ENCODE measurements at regions not wholly inside any gene's neighbourhood (a gene's known extent, or its start where the extent isn't known, plus 50 kb on each side); places are given as distances from the start of the nearest gene placed in this dataset.

GRCh38 chr5:2300861-2301574, 418.3 kb upstream of the IRX4 start:
- no peak overlapping the region for H3K27ac ChIP-seq (ENCODE audit: low read depth, low read length)

GRCh38 chr5:2300421-2300820, 417.7 kb upstream of the IRX4 start:
- Histone ChIP-seq H3K36me3 (ENCODE audit: insufficient read depth, low read length) (no peaks in the 10 kb centered on the region), H3K4me3 (ENCODE audit: low read depth, low read length) (no peak overlapping the region), H3K4me1 (ENCODE audit: control insufficient read depth, insufficient read depth, low read length, unreplicated experiment) (no peaks in the 10 kb centered on the region), H3K27me3 (ENCODE audit: insufficient read depth, low read length) (no peaks in the 10 kb centered on the region), H2AFZ (ENCODE audit: low read length, unreplicated experiment) (no peak overlapping the region), H3K79me2 (ENCODE audit: control insufficient read depth, insufficient read depth, low read length, unreplicated experiment) (no peaks in the 10 kb centered on the region), H3K27ac (ENCODE audit: low read depth, low read length) (no peak overlapping the region)

More at GRCh38 chr5:2300861-2301574, 418.3 kb upstream of the IRX4 start:
- Histone ChIP-seq H3K36me3 (ENCODE audit: insufficient read depth, low read length) (no peaks in the 10 kb centered on the region), H3K79me2 (ENCODE audit: control insufficient read depth, insufficient read depth, low read length, unreplicated experiment) (no peaks in the 10 kb centered on the region), H3K27me3 (ENCODE audit: insufficient read depth, low read length) (no peaks in the 10 kb centered on the region), H2AFZ (ENCODE audit: low read length, unreplicated experiment) (no peak overlapping the region), H3K4me3 (ENCODE audit: low read depth, low read length) (no peak overlapping the region), H3K4me1 (ENCODE audit: control insufficient read depth, insufficient read depth, low read length, unreplicated experiment) (no peaks in the 10 kb centered on the region)

GRCh38 chr5:2299388-2300220, 416.9 kb upstream of the IRX4 start:
- H3K27ac ChIP-seq (ENCODE audit: low read depth, low read length): no peak overlapping the region
- no peak overlapping the region for H2AFZ ChIP-seq (ENCODE audit: low read length, unreplicated experiment)
- no peaks in the 10 kb centered on the region for H3K36me3 ChIP-seq (ENCODE audit: insufficient read depth, low read length)
- H3K27me3 ChIP-seq (ENCODE audit: insufficient read depth, low read length): no peaks in the 10 kb centered on the region
- H3K4me3 ChIP-seq (ENCODE audit: low read depth, low read length): no peak overlapping the region
- H3K4me1 ChIP-seq (ENCODE audit: control insufficient read depth, insufficient read depth, low read length, unreplicated experiment): no peaks in the 10 kb centered on the region
- no peaks in the 10 kb centered on the region for H3K79me2 ChIP-seq (ENCODE audit: control insufficient read depth, insufficient read depth, low read length, unreplicated experiment)

GRCh38 chr5:2298781-2299180, 416.1 kb upstream of the IRX4 start:
- Histone ChIP-seq H3K4me1 (ENCODE audit: control insufficient read depth, insufficient read depth, low read length, unreplicated experiment) (no peaks in the 10 kb centered on the region), H3K79me2 (ENCODE audit: control insufficient read depth, insufficient read depth, low read length, unreplicated experiment) (no peaks in the 10 kb centered on the region), H3K27me3 (ENCODE audit: insufficient read depth, low read length) (no peaks in the 10 kb centered on the region), H3K36me3 (ENCODE audit: insufficient read depth, low read length) (no peaks in the 10 kb centered on the region), H3K27ac (ENCODE audit: low read depth, low read length) (no peak overlapping the region), H2AFZ (ENCODE audit: low read length, unreplicated experiment) (no peak overlapping the region), H3K4me3 (ENCODE audit: low read depth, low read length) (no peak overlapping the region)

- Histone ChIP-seq H3K4me3 (ENCODE audit: low read depth, low read length) (no peak overlapping the region), H3K36me3 (ENCODE audit: insufficient read depth, low read length) (no peaks in the 10 kb centered on the region), H3K79me2 (ENCODE audit: control insufficient read depth, insufficient read depth, low read length, unreplicated experiment) (no peaks in the 10 kb centered on the region), H2AFZ (ENCODE audit: low read length, unreplicated experiment) (no peak overlapping the region), H3K27me3 (ENCODE audit: insufficient read depth, low read length) (no peaks in the 10 kb centered on the region), H3K27ac (ENCODE audit: low read depth, low read length) (no peak overlapping the region), H3K4me1 (ENCODE audit: control insufficient read depth, insufficient read depth, low read length, unreplicated experiment) (no peaks in the 10 kb centered on the region)
These were observed 415.3 kb upstream of the IRX4 start for GRCh38 chr5:2297991-2298390.

- H3K27ac ChIP-seq (ENCODE audit: low read depth, low read length): no peak overlapping the region
- H3K4me1 ChIP-seq (ENCODE audit: control insufficient read depth, insufficient read depth, low read length, unreplicated experiment): no peaks in the 10 kb centered on the region
- no peaks in the 10 kb centered on the region for H3K79me2 ChIP-seq (ENCODE audit: control insufficient read depth, insufficient read depth, low read length, unreplicated experiment)
- H3K27me3 ChIP-seq (ENCODE audit: insufficient read depth, low read length): no peaks in the 10 kb centered on the region
- no peak overlapping the region for H2AFZ ChIP-seq (ENCODE audit: low read length, unreplicated experiment)
- no peak overlapping the region for H3K4me3 ChIP-seq (ENCODE audit: low read depth, low read length)
- no peaks in the 10 kb centered on the region for H3K36me3 ChIP-seq (ENCODE audit: insufficient read depth, low read length)
These were observed 412.8 kb upstream of the IRX4 start for GRCh38 chr5:2295476-2295875.

- Histone ChIP-seq H3K27ac (ENCODE audit: low read depth, low read length) (no peak overlapping the region), H2AFZ (ENCODE audit: low read length, unreplicated experiment) (no peak overlapping the region), H3K4me1 (ENCODE audit: control insufficient read depth, insufficient read depth, low read length, unreplicated experiment) (no peaks in the 10 kb centered on the region), H3K79me2 (ENCODE audit: control insufficient read depth, insufficient read depth, low read length, unreplicated experiment) (no peaks in the 10 kb centered on the region), H3K4me3 (ENCODE audit: low read depth, low read length) (no peak overlapping the region), H3K27me3 (ENCODE audit: insufficient read depth, low read length) (no peaks in the 10 kb centered on the region), H3K36me3 (ENCODE audit: insufficient read depth, low read length) (no peaks in the 10 kb centered on the region)
These were observed 411.2 kb upstream of the IRX4 start for GRCh38 chr5:2293906-2294305.

GRCh38 chr5:2291146-2291840, 408.6 kb upstream of the IRX4 start:
- H3K36me3 ChIP-seq (ENCODE audit: insufficient read depth, low read length): no peaks in the 10 kb centered on the region
- no peaks in the 10 kb centered on the region for H3K79me2 ChIP-seq (ENCODE audit: control insufficient read depth, insufficient read depth, low read length, unreplicated experiment)
- no peak overlapping the region for H3K27ac ChIP-seq (ENCODE audit: low read depth, low read length)
- H3K4me1 ChIP-seq (ENCODE audit: control insufficient read depth, insufficient read depth, low read length, unreplicated experiment): no peaks in the 10 kb centered on the region
- H3K4me3 ChIP-seq (ENCODE audit: low read depth, low read length): no peak overlapping the region
- no peak overlapping the region for H2AFZ ChIP-seq (ENCODE audit: low read length, unreplicated experiment)
- no peaks in the 10 kb centered on the region for H3K27me3 ChIP-seq (ENCODE audit: insufficient read depth, low read length)

GRCh38 chr5:2289380-2289779, 406.7 kb upstream of the IRX4 start:
- H3K27me3 ChIP-seq (ENCODE audit: insufficient read depth, low read length): no peaks in the 10 kb centered on the region
- H3K79me2 ChIP-seq (ENCODE audit: control insufficient read depth, insufficient read depth, low read length, unreplicated experiment): no peaks in the 10 kb centered on the region
- no peaks in the 10 kb centered on the region for H3K4me1 ChIP-seq (ENCODE audit: control insufficient read depth, insufficient read depth, low read length, unreplicated experiment)
- no peak overlapping the region for H3K27ac ChIP-seq (ENCODE audit: low read depth, low read length)
- H3K36me3 ChIP-seq (ENCODE audit: insufficient read depth, low read length): no peaks in the 10 kb centered on the region
- H2AFZ ChIP-seq (ENCODE audit: low read length, unreplicated experiment): no peak overlapping the region
- H3K4me3 ChIP-seq (ENCODE audit: low read depth, low read length): no peak overlapping the region

- no peaks in the 10 kb centered on the region for H3K36me3 ChIP-seq (ENCODE audit: insufficient read depth, low read length)
- H3K4me1 ChIP-seq (ENCODE audit: control insufficient read depth, insufficient read depth, low read length, unreplicated experiment): no peaks in the 10 kb centered on the region
- H2AFZ ChIP-seq (ENCODE audit: low read length, unreplicated experiment): no peak overlapping the region
- no peak overlapping the region for H3K4me3 ChIP-seq (ENCODE audit: low read depth, low read length)
- no peaks in the 10 kb centered on the region for H3K79me2 ChIP-seq (ENCODE audit: control insufficient read depth, insufficient read depth, low read length, unreplicated experiment)
- no peak overlapping the region for H3K27ac ChIP-seq (ENCODE audit: low read depth, low read length)
- H3K27me3 ChIP-seq (ENCODE audit: insufficient read depth, low read length): no peaks in the 10 kb centered on the region
These were observed 406.2 kb upstream of the IRX4 start for GRCh38 chr5:2288968-2289367.
